NCI-H446 (cell line): ENCODE measurements at regions not wholly inside any gene's neighbourhood (a gene's known extent, or its start where the extent isn't known, plus 50 kb on each side); places are given as distances from the start of the nearest gene placed in this dataset.

Experiments
- DNase-seq, 2 experiments: peaks; one replicate each; lab custom pipeline; 2025; lab: John Stamatoyannopoulos, UW

DNA sequence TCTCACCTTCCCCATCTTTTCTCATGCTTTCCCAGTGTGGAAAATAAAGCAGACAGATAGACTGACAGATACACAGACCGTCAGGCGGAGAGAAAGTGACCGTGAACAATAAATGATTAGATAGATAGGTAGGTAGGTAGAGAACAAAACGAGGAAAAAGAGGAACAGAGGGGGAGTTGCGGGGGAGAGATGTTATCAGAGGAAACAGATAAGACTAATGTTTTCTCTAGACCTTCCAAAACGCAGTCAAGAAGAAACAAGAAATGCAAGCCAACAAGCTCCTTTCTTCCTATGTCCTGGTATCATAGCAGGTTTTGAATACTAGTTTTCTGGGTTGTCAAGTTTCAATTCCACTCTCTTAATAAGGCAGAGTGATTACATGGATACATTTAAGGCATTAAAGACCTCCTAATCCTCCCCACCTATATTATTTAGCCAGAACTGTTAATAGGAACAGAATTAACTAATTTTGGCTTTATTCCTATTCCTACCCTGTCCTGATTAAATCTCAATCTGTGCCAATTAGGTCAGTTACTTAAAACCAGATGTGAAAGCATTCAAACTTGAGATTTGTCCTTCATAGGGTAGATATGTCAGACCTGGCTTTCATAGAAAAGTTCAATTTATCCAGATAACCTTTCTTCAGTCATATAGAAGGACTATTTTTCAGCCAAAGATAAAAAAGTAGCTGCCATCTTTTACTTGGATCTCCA lies 89.0 kb upstream of the PTPRR start:
- DNase-seq, result no peak

DNA sequence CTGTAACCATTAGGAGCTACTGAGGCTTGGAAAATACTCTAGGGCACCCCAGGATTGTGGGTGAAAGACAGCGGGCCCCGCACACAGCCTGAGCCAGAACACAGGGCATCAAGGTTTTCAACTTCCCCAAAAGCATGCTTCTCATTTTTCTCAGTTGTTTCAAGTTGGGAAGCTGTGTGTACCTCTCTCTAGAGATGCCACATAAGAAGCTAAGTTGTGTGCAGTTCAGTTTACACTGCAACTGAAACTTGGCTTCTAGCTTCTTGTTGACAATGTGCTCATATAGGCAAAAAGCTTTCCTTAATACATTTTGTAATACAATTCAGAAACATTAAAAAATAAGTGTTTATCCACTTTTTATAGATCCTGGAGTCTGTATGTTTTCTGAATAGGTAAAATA lies 88.1 kb upstream of the PTPRR start:
- no peak for DNase-seq

DNA sequence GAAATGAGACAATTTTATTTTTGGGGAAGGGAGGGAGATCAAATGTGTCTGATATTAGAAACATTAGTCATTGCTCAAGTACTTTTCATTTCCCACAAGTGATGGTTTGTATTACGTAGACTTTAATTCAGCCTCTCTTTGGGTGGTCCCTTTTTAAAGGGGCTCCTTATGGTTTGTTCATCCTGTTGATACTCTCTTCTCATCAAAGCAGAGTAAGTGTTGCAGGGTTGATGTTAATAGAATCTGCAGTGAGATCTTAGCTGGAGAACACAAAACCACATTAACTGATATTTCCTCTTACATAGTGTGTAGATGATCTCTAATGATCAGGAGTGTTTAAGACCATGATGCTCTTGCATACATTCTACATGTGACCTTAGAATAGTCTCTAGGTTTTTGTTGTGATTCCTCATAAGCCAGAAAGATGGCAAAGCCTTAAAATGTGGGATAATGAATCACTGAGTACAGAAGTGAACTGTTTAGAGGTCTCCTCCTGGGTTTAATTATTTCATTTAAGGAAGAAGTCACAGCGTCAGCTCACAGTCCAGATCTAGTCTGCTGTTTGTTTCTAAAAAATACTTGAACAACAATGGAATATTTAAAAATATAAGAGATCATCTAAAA lies 87.4 kb upstream of the PTPRR start:
- no peak for DNase-seq

DNA sequence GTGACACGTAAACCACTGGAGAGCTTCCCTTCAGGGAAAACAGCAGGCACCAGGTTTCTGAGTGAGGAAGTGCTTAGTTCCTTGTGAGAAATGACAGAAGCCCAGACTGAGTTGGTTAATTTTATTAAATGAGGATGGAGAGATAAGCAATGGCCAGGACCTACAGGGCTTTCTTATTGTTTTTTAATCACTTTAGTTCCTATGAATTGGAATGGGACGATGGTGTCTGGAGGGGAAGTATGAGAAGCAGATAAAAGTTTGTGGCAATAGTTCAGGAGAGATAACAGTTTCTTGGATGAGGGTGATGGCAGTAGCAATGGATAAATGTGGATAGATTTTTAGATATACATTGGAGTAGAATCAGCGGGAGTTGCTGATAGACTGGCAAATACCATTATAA lies 86.5 kb upstream of the PTPRR start:
- DNase-seq, result no peak

DNA sequence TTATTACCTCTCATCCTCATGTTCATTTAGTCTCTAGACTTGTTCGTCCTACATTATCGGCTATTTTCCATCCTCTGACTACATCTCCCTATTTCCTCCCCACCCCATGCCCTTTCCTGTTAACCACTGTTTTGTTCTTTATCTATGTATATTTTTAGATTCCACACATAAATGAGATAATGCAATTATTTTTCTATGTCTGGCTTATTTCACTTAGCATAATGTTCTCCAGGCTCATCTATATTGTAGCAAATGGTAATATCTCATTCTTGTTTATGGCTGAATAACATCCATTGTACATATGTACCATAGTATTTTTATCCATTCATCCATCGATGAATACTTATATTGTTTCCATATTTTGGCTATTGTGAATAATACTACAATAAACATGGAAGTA lies 84.6 kb upstream of the PTPRR start:
- DNase-seq, result no peak

DNA sequence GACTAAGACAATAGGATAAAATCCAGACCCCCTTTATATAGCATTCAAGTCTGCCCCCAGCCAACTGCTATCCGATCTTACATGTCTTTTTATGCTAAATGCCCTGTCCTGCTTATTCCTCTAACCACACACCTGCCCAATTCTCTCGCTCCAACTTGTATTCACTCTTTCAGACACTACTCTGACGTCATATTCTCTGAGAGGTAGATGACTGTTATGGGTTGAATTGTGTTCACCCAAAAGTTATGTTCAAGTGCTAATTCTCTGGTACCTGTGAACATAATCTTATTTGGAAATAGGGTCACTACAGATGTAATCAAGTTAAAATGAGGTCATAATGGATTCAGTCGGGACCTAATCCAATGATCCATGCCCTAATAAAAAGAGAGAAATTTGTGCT lies 84.0 kb upstream of the PTPRR start:
- no peak for DNase-seq

DNA sequence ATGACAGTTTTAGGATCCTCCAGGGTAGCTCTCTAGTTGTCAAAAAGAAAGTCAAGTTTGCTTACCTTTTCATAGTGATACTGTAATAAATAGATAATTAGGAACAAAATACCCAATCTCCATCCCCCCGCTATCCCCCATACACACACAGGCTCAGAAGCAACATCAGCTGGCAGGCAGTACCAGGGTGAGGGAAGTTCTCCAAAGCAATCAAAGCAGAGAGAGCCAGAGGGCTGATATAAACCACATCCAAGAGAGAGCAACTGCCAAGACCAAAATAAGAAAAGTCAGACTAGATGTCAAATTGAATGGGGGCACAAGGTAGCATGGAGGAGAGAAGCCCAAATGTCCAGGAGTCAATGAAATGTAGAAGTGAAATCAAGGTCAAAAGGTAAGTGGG lies 80.2 kb upstream of the PTPRR start:
- no peak for DNase-seq

DNA sequence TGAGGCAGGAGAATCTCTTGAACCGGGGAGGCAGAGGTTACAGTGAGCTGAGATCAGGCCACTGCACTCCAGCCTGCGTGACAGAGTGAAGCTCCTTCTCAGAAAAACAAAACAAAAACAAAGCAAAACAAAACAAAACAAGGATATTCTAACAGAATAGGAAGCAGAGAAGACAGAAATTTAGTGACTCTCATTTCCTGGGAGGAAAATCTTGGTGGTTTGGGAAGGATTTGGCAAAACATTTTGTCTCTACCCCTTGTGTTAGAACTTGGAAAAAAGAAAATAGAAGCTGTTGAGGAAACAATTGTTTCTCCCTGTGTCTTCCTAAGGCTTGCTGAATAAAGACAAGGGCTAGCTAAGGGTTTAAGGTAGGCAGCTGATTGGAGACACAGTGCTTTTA lies 79.7 kb upstream of the PTPRR start:
- no peak for DNase-seq

DNA sequence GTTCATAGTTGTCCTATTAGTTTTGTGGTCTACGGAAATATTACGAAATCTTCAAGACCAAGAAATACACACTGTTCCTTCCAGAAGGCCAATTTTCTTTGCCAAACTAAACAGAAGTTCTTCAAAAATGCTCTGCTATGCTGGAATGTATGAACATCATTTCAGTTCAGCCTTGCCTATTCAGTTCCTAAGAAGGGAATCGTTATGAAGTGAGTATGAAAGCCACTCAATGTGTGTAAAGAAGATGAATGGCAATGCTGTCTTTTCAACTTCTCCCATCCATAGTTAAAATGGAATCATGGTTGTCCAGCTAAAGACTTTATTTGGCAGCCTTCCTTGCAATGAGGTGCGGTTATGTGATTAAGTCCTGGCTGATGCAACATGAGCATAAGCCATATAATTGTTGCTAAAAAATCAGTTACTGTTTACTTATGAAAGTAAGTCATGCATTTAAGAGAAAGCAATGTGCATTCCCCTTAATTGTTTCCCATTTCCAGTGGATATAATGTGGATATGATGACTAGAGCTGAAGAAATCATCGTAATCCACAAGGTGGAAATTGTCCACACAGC lies 73.8 kb upstream of the PTPRR start:
- DNase-seq, result peak in 1 of 2 experiments; percentile 21

DNA sequence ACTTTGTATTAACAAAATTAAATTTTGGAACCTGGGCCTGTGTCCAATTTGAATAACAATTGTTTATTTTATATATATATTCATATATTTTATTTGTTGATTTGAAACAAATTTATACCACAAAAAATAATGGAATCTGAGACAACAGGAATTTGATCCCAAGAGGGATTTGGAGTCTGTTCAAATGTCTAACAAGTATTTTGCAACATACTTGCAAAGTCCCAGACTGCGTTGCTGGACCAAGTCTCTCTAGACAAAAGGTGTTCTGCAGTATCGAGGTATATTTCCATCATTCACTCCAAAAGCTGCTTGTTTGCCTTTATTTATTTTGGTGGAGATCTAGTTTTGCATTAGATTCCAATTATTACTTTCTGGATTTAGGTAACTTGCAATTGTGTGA lies 68.7 kb upstream of the PTPRR start:
- DNase-seq, result no peak

DNA sequence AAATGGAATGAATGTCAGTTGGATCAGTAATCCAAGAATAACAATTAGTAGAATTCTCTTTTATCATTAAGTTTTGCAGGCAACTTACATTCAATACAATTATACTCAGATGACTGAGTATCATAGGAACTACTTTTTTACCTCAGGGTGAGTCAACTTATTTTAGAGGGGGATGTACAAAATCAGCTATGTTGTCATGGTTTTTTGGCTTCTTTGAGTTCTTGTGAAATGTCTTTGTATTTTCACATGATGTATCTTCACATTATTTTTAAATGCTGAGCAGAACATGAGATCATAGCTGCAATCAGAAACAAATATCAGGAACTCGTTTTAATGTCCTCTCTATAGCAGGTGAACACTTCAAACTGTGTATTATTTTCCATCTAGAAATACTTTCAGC lies 65.3 kb upstream of the PTPRR start:
- DNase-seq, result no peak

DNA sequence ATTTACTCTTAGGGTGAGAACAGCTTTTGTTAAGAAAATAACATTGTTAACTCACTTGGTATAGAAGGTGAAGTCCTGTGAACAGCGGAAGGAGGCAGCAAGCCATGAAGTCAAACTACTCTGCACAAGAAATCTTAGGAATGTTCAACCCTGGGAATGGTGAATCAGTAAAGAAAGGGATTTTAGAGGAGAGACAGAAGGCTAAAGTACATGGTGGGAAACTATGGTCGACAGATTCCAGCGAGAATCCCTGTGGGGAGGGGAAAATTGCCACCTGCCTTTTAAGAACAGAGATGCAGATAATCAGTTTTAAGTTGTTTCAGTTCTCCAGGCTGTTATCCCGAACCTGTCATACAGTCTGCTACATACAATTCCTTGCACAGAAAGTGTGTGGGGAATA lies 63.2 kb upstream of the PTPRR start:
- DNase-seq, result no peak

DNA sequence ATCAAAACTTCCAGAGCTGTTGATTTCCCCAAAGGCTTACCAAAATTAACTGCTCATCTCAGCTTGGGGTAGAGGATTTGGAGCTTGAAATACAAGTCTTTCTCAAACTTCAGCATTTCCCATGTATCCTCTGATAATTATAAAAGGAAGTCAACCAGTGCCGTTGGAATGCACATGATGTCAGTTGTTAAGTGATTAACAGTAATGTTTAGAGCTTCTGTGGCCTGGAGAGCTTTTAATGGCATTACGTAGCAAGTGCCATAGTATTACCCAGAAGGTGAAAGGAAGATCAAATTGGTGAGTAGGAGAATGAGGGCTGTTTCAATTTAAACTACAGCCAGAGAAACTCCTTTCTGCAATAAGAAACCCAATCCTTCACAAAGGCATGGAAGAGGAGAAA lies 62.5 kb upstream of the PTPRR start:
- no peak for DNase-seq

DNA sequence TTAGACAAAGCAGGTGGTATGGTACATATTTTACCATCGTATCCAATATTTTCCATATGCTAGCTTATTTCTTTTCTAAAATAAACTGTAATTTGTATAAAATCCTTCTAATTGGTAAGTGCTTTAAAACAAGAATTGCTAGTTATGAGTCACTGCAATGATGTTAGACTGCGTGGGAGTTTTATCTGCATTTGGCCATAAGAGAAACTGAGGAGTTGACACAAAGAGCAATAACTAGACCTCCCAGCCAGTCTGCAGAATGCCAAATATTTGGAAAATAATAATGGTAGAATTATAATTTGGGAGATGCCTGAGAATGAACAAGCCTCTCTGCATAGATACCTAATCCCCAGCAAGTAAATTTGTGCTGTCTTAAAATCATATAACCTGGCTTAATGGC lies 61.7 kb upstream of the PTPRR start:
- DNase-seq, result no peak

DNA sequence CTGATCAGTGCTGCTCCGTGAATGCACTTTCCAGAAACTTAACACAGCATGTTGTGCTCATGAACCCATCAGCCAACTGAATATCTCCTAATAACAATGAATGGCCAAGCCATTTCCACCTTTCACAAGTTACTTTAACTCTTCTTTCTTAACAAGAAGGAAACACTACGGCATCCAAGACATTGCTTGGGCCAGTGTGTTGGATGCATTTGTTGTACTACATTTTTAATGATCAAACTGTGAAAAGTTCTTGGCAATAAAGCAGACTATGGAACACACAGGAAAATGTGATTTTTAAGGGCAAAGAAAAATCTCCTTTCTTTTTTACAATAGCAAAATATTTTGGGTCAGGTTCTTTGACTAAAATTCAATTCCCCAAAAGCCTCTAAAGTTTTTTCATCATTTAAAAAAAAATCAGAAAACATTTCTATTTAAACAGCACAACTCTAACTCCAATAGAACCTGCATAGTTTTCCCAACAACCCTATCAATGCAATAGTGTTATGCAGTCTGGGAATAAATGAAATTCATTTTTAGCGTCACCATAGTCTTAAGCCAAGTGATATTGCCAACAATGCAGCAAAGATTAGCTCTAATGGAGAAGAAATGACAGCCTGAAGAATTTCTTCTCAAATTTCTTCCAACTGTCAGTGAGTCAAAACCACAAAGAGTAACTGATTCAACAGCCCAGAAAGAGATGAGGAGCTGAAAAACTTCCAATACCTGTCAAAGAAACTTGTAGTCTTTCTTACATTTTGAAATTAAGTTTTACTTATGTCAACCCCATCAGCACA lies 50.7 kb upstream of the PTPRR start:
- peak in 1 of 2 experiments; percentile 18 for DNase-seq
